Suppressor macrophage treated with lipopolysaccharide for 1 hour (primary cell): ENCODE measurements at regions not wholly inside any gene's neighbourhood (a gene's known extent, or its start where the extent isn't known, plus 50 kb on each side); places are given as distances from the start of the nearest gene placed in this dataset.

Experiments
- DNase-seq, 3 donors: peaks; one replicate each; pipeline ENCODE4 v3.0.0-alpha.2; 2020 to 2022

GRCh38 chr13:105569816-105570215 lies 965.6 kb downstream of the EFNB2 start:
- peak in 1 of 3 donors; percentile 10 for DNase-seq

GRCh38 chr13:105567951-105568525 lies 967.4 kb downstream of the EFNB2 start:
- no peak for DNase-seq

GRCh38 chr13:105565136-105565727 lies 970.2 kb downstream of the EFNB2 start:
- no peak for DNase-seq

GRCh38 chr13:105552078-105552477 lies 983.4 kb downstream of the EFNB2 start:
- no peak for DNase-seq

GRCh38 chr13:105547851-105548250 lies 987.6 kb downstream of the EFNB2 start:
- DNase-seq = no peak

- no peak for DNase-seq
These were observed 989.7 kb downstream of the EFNB2 start for GRCh38 chr13:105545811-105546210.

GRCh38 chr13:105543742-105544141 lies 991.7 kb downstream of the EFNB2 start:
- no peak for DNase-seq

- no peak for DNase-seq
These were observed 993.9 kb downstream of the EFNB2 start for GRCh38 chr13:105541565-105541964.

GRCh38 chr13:105538346-105538745 lies 997.1 kb downstream of the EFNB2 start:
- DNase-seq = no peak

GRCh38 chr13:105537113-105537512 lies 998.3 kb downstream of the EFNB2 start:
- no peak for DNase-seq

- DNase-seq = no peak
These were observed 1005.0 kb downstream of the EFNB2 start for GRCh38 chr13:105530468-105530867.

- DNase-seq = no peak
These were observed 1008.3 kb downstream of the EFNB2 start for GRCh38 chr13:105527127-105527526.

GRCh38 chr13:105519771-105520170 lies 1015.7 kb downstream of the EFNB2 start:
- DNase-seq = no peak

GRCh38 chr13:105518086-105518485 lies 1017.4 kb downstream of the EFNB2 start:
- no peak for DNase-seq

GRCh38 chr13:105514401-105514800 lies 1021.1 kb downstream of the EFNB2 start:
- no peak for DNase-seq

- DNase-seq = no peak
These were observed 1022.0 kb downstream of the EFNB2 start for GRCh38 chr13:105513448-105513847.

- no peak for DNase-seq
These were observed 1025.3 kb downstream of the EFNB2 start for GRCh38 chr13:105509981-105510762.

- no peak for DNase-seq
These were observed 1029.0 kb downstream of the EFNB2 start for GRCh38 chr13:105506463-105506862.

GRCh38 chr13:105502193-105502592 lies 1033.3 kb downstream of the EFNB2 start:
- no peak for DNase-seq

GRCh38 chr13:105497597-105497996 lies 1037.9 kb downstream of the EFNB2 start:
- no peak for DNase-seq

GRCh38 chr13:105492216-105492615 lies 1043.2 kb downstream of the EFNB2 start:
- no peak for DNase-seq

- no peak for DNase-seq
These were observed 1044.1 kb downstream of the EFNB2 start for GRCh38 chr13:105491345-105491744.

GRCh38 chr13:105485081-105485480 lies 1050.4 kb downstream of the EFNB2 start:
- no peak for DNase-seq

GRCh38 chr13:105474983-105475610 lies 1060.4 kb downstream of the EFNB2 start:
- no peak for DNase-seq
